HepG2 (cell line): ENCODE measurements at regions not wholly inside any gene's neighbourhood (a gene's known extent, or its start where the extent isn't known, plus 50 kb on each side); places are given as distances from the start of the nearest gene placed in this dataset.

Experiments used
- ATAC-seq: fragments of 200-7000 bp; cut with Tn5 transposase; 3 replicates; pipeline ENCODE4 v1.9.1; 2020; ENCODE audit warnings: mild to moderate bottlenecking, moderate library complexity
- BruUV-seq: library from RNA; stranded (reverse); fragments of 400-500 nt; replicated peaks from 2 replicates; lab custom pipeline; 2021; lab: Mats Ljungman, UMichigan
- CTCF ChIA-PET: fragments of 300-600 bp; formaldehyde crosslinking; extraction: SDS; loops from one replicate; lab custom pipeline; 2021; ENCODE audit warnings: low total read pairs, inconsistent platforms, low intra/inter-chr PET ratio; lab: Yijun Ruan, JAX
- POLR2A ChIA-PET: fragments of 350-600 bp; sonication (Branson Sonifier 250); formaldehyde crosslinking; loops from one replicate; lab custom pipeline; 2020; ENCODE audit warnings: antibody characterized with exemption, inconsistent platforms; lab: Yijun Ruan, JAX
- DNase-seq: peaks from one replicate; pipeline ENCODE4 v3.0.0-alpha.2; 2015; ENCODE audit warnings: low spot score
- FAIRE-seq: peaks from 3 replicates; lab custom pipeline; 2011; peaks lifted over from hg19 to GRCh38; lab: Jason Lieb, UNC
- H2AFZ ChIP-seq: one replicate; pipeline ENCODE4 v1.6.1; 2011; ENCODE audit warnings: low read length, inconsistent platforms
- H3K27ac ChIP-seq: fragments of 300-600 bp; 3 replicates; pipeline ENCODE4 v1.8.0; 2011; ENCODE audit warnings: mixed run types, mild to moderate bottlenecking, mixed read lengths, low read length, inconsistent platforms; ENCODE audit not compliant: insufficient read depth; ENCODE audit errors: extremely low read length
- H3K27me3 ChIP-seq, 2 experiments: fragments of 200-600 bp in 1 of 2; 2 replicates in 1 of 2; 3 replicates in 1 of 2; pipeline versions ENCODE4 v1.6.0 to v1.8.0; 2011; ENCODE audit warnings: low read length in 2 of 2, mild to moderate bottlenecking in 2 of 2, moderate library complexity in 2 of 2, inconsistent platforms in 1 of 2; ENCODE audit not compliant: insufficient read depth in 2 of 2, control insufficient read depth in 1 of 2
- H3K36me3 ChIP-seq, 2 experiments: fragments of 200-600 bp in 1 of 2; replicated peaks in 1 of 2; 2 replicates in 1 of 2; 3 replicates in 1 of 2; pipeline versions ENCODE4 v1.5.1 to v1.8.0; 2011; ENCODE audit warnings: low read length in 2 of 2, inconsistent platforms in 1 of 2; ENCODE audit not compliant: insufficient read depth in 2 of 2, control insufficient read depth in 1 of 2
- H3K4me1 ChIP-seq: 2 replicates; pipeline ENCODE4 v1.5.1; 2012; ENCODE audit warnings: low read length, inconsistent platforms; ENCODE audit not compliant: insufficient read depth
- H3K4me2 ChIP-seq: 2 replicates; pipeline ENCODE4 v1.6.0; 2011; ENCODE audit warnings: low read depth, low read length, inconsistent platforms
- H3K4me3 ChIP-seq, 3 experiments: fragments of 200-600 bp in 1 of 3; sonication (generic), shearing (Covaris generic) in 1 of 3; replicated peaks in 1 of 3; 2 replicates each; pipeline ENCODE4 v1.5.1; 2011 to 2016; ENCODE audit warnings: low read length in 3 of 3, inconsistent platforms in 2 of 3, low read depth in 2 of 3, mild to moderate bottlenecking in 2 of 3, control low read depth in 1 of 3, mixed read lengths in 1 of 3; ENCODE audit not compliant: insufficient read depth in 1 of 3
- H3K79me2 ChIP-seq: one replicate; pipeline ENCODE4 v1.6.1; 2011; ENCODE audit warnings: low read length, inconsistent platforms; ENCODE audit not compliant: insufficient read depth
- H3K9ac ChIP-seq: 2 replicates; pipeline ENCODE4 v1.6.0; 2011; ENCODE audit warnings: mild to moderate bottlenecking, low read depth, low read length, inconsistent platforms; ENCODE audit not compliant: insufficient read depth
- H3K9me3 ChIP-seq: 2 replicates; pipeline ENCODE4 v1.5.1; 2012; ENCODE audit warnings: mild to moderate bottlenecking, low read length
- H4K20me1 ChIP-seq: 2 replicates; pipeline ENCODE4 v1.6.0; 2011; ENCODE audit warnings: inconsistent platforms, mild to moderate bottlenecking, low read length, moderate library complexity; ENCODE audit not compliant: insufficient read depth
- ARID5B ChIP-seq: IDR thresholded peaks from 2 replicates; pipeline ENCODE4 v1.4.0; 2020; ENCODE audit warnings: mild to moderate bottlenecking, missing genetic modification reagents
- ATF1 ChIP-seq: IDR thresholded peaks from 2 replicates; pipeline ENCODE4 v1.6.1; 2016; ENCODE audit warnings: mild to moderate bottlenecking, control low read depth
- CTCF ChIP-seq: sonication (generic); formaldehyde crosslinking; IDR thresholded peaks from 2 replicates; pipeline ENCODE4 v1.5.0; 2020; ENCODE audit warnings: mild to moderate bottlenecking, missing genetic modification reagents, moderate library complexity
- MXI1 ChIP-seq: IDR thresholded peaks from 3 replicates; pipeline ENCODE4 v1.6.1; 2012; ENCODE audit warnings: low read depth, low read length, inconsistent platforms, borderline replicate concordance
- REST ChIP-seq, 2 experiments: IDR thresholded peaks; 2 replicates each; pipeline ENCODE4 v1.6.1; 2011 to 2012; ENCODE audit warnings: low read length in 2 of 2, borderline replicate concordance in 1 of 2, low read depth in 1 of 2, mild to moderate bottlenecking in 1 of 2, moderate library complexity in 1 of 2
- SMAD9 ChIP-seq: sonication (generic); formaldehyde crosslinking; IDR thresholded peaks from 2 replicates; pipeline ENCODE4 v1.5.1; 2020; ENCODE audit warnings: mild to moderate bottlenecking, missing genetic modification reagents
- SPEN ChIP-seq: sonication (generic); formaldehyde crosslinking; IDR thresholded peaks from 2 replicates; pipeline ENCODE4 v1.5.1; 2020; ENCODE audit warnings: low read depth, mild to moderate bottlenecking, missing genetic modification reagents
- THAP8 ChIP-seq: sonication (generic); formaldehyde crosslinking; IDR thresholded peaks from 2 replicates; pipeline ENCODE4 v1.5.1; 2020; ENCODE audit warnings: missing genetic modification reagents, mild to moderate bottlenecking, borderline replicate concordance
- ZBTB37 ChIP-seq: sonication (generic); formaldehyde crosslinking; IDR thresholded peaks from 2 replicates; pipeline ENCODE4 v1.4.0; 2020; ENCODE audit warnings: mild to moderate bottlenecking, missing genetic modification reagents
- ZBTB7B ChIP-seq: sonication (generic); formaldehyde crosslinking; IDR thresholded peaks from 2 replicates; pipeline ENCODE4 v1.4.0; 2020; ENCODE audit warnings: missing genetic modification reagents
- ZNF253 ChIP-seq: sonication (generic); formaldehyde crosslinking; IDR thresholded peaks from 2 replicates; pipeline ENCODE4 v1.8.0; 2022; ENCODE audit warnings: mild to moderate bottlenecking, missing genetic modification reagents, borderline replicate concordance
- ZNF33B ChIP-seq: sonication (generic); formaldehyde crosslinking; IDR thresholded peaks from 2 replicates; pipeline ENCODE4 v1.5.1; 2020; ENCODE audit warnings: mild to moderate bottlenecking, missing genetic modification reagents
- ZNF441 ChIP-seq: sonication (generic); formaldehyde crosslinking; IDR thresholded peaks from 2 replicates; pipeline ENCODE4 v1.7.0; 2021; ENCODE audit warnings: missing genetic modification reagents, borderline replicate concordance
- ZNF607 ChIP-seq: sonication (generic); formaldehyde crosslinking; IDR thresholded peaks from 2 replicates; pipeline ENCODE4 v1.5.1; 2020; ENCODE audit warnings: missing genetic modification reagents, mild to moderate bottlenecking, borderline replicate concordance
- WGBS: methylation state at CpG from one replicate; pipeline ENCODE4 v1.1.6; 2017; ENCODE audit warnings: low lambda C conversion rate; 5-methylcytosine and 5-hydroxymethylcytosine counted together
- in situ Hi-C: cut with HindIII; loops from 2 replicates; pipeline ENCODE4 v1.10.0; 2017; ENCODE audit warnings: low pct_unique_long_range_greater_than_20kb; ENCODE audit not compliant: extremely low pct_ligation_motif_present
- intact Hi-C: fragments of 100-400 bp; cut with micrococcal nuclease; formaldehyde crosslinking; loops from one replicate; pipeline ENCODE4 v1.10.0; 2022; ENCODE audit not compliant: unreplicated experiment

- POLR2A ChIA-PET = no interaction called here
- no peak for TF ChIP-seq ATF1 (CRISPR knock-in tag)
- TF ChIP-seq ZNF607 (CRISPR knock-in tag) = no peak
- no peak for TF ChIP-seq ARID5B (CRISPR knock-in tag)
- TF ChIP-seq REST (IDR thresholded peaks at IDR 0.05; ENCODE audit: borderline replicate concordance in 1 of 2, low read depth in 1 of 2, low read length in 2 of 2) = no peak
- TF ChIP-seq ZBTB7B (CRISPR knock-in tag) = no peak
- TF ChIP-seq ZNF33B (CRISPR knock-in tag) = no peak
- TF ChIP-seq SPEN = no peak
- no peak for TF ChIP-seq THAP8 (CRISPR knock-in tag)
- TF ChIP-seq SMAD9 (CRISPR knock-in tag) = no peak
- no peak for TF ChIP-seq MXI1
- no peak for TF ChIP-seq ZBTB37
- no peak for TF ChIP-seq CTCF (CRISPR knock-in tag)
- TF ChIP-seq ZNF253 (CRISPR knock-in tag) = no peak
- TF ChIP-seq ZNF441 (CRISPR knock-in tag) = no peak
These were observed 2448.7 kb downstream of the TP53TG3F start for GRCh38 chr16:35908152-35908551.

More at GRCh38 chr16:35908152-35908551, 2448.7 kb downstream of the TP53TG3F start:
- 26% methylated on average over 7 of the region's 7 CpGs for WGBS
- in situ Hi-C loops (no loop called here), intact Hi-C loops (no loop called here)
- FAIRE-seq (no peak), DNase-seq (no peak), ATAC-seq (no peak)
- H3K4me1 ChIP-seq = no peaks in the 10 kb centered on the region
- no peak overlapping the region for H3K9ac ChIP-seq
- H3K4me3 ChIP-seq = no peak overlapping the region
- BruUV-seq = no TSS peak
- H3K79me2 ChIP-seq = no peaks in the 10 kb centered on the region
- no peaks in the 10 kb centered on the region for H4K20me1 ChIP-seq
- H3K27me3 ChIP-seq = no peaks in the 10 kb centered on the region
- H3K36me3 ChIP-seq = no peaks in the 10 kb centered on the region
- no peak overlapping the region for H3K27ac ChIP-seq
- CTCF ChIA-PET = no interaction called here
- H3K4me2 ChIP-seq = no peak overlapping the region
- H3K9me3 ChIP-seq = peaks cover 100% of the 10 kb centered on the region
- H2AFZ ChIP-seq = no peak overlapping the region
